ENCODE measurements at regions not wholly inside any gene's neighbourhood (a gene's known extent, or its start where the extent isn't known, plus 50 kb on each side); places are given as distances from the start of the nearest gene placed in this dataset.

DNA sequence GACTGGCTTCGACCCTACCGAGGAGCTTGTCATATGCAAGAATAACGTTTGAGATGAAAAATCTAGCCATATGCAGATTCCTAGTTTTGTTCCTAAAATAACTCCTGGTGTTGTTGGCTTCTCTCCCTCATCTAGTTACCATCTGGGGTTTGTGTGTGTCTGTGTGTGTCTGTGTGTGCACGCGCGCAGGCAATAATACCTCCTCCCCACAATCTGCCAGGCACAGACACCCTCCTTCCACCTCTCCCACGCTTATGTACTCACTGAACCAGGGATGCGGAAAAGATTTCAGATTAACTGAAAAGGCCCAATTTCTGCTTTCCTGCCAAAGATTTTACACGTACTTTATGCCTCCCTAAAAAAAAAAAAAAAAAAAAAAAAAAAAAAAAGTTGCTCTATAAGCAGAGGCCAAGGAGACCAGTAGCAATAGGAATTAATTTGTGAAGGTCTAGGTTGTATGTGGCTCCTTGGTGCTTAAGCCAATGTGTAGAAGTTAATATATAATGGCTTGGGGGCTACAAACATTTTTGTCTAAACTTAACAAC is 452.7 kb downstream of the NUF2 start:
- WGBS (ENCODE audit: low lambda C conversion rate): 52% methylated on average over 9 of the region's 9 CpGs
- H3K9me3 ChIP-seq: no peaks in the 10 kb centered on the region; the same call in none of the 2 replicates
- H3K9me2 ChIP-seq: no peaks in the 10 kb centered on the region
- TF ChIP-seq FOSL2 (IDR thresholded peaks at IDR 0.05; ENCODE audit: borderline replicate concordance, low read depth) (no peak), MEF2A (IDR thresholded peaks at IDR 0.05; ENCODE audit: borderline replicate concordance, low read depth) (no peak), TCF12 (IDR thresholded peaks at IDR 0.05) (no peak), NFIC (IDR thresholded peaks at IDR 0.05; ENCODE audit: borderline replicate concordance) (no peak), JUND (IDR thresholded peaks at IDR 0.05) (no peak), EP300 (IDR thresholded peaks at IDR 0.05; ENCODE audit: borderline replicate concordance in 1 of 2, low read depth in 1 of 2, low read length in 1 of 2) (no peak), ELF1 (IDR thresholded peaks at IDR 0.05) (no peak), EZH2phosphoT487 (IDR thresholded peaks at IDR 0.05; ENCODE audit: borderline replicate concordance, low read depth) (no peak), POLR2AphosphoS5 (IDR thresholded peaks at IDR 0.05; ENCODE audit: low read depth, low read length) (no peak), RAD21 (IDR thresholded peaks at IDR 0.05; ENCODE audit: low read length) (no peak)
- TF ChIP-seq, protein P1, sequence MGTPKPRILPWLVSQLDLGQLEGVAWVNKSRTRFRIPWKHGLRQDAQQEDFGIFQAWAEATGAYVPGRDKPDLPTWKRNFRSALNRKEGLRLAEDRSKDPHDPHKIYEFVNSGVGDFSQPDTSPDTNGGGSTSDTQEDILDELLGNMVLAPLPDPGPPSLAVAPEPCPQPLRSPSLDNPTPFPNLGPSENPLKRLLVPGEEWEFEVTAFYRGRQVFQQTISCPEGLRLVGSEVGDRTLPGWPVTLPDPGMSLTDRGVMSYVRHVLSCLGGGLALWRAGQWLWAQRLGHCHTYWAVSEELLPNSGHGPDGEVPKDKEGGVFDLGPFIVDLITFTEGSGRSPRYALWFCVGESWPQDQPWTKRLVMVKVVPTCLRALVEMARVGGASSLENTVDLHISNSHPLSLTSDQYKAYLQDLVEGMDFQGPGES (IDR thresholded peaks at IDR 0.05; ENCODE audit: low read depth, low read length): no peak
- TF ChIP-seq, protein P2, sequence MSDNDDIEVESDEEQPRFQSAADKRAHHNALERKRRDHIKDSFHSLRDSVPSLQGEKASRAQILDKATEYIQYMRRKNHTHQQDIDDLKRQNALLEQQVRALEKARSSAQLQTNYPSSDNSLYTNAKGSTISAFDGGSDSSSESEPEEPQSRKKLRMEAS (IDR thresholded peaks at IDR 0.05; ENCODE audit: low read depth): no peak
- TF ChIP-seq, protein P3, sequence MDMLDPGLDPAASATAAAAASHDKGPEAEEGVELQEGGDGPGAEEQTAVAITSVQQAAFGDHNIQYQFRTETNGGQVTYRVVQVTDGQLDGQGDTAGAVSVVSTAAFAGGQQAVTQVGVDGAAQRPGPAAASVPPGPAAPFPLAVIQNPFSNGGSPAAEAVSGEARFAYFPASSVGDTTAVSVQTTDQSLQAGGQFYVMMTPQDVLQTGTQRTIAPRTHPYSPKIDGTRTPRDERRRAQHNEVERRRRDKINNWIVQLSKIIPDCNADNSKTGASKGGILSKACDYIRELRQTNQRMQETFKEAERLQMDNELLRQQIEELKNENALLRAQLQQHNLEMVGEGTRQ (IDR thresholded peaks at IDR 0.05; ENCODE audit: borderline replicate concordance, low read depth, low read length): no peak
- CTCF ChIA-PET: no interaction called here
- H3K9ac ChIP-seq: no peak overlapping the region
- H3K4me2 ChIP-seq: no peak overlapping the region
- POLR2A ChIA-PET: no interaction called here
- no peaks in the 10 kb centered on the region for H4K20me1 ChIP-seq (ENCODE audit: insufficient read depth)
- H2AFZ ChIP-seq (ENCODE audit: low read depth): no peak overlapping the region
- H3K4me3 ChIP-seq (ENCODE audit: low read depth in 2 of 2, low read length in 1 of 2): no peak overlapping the region
- no peaks in the 10 kb centered on the region for H3F3A ChIP-seq (replicated peaks; ENCODE audit: insufficient read depth)
- no peaks in the 10 kb centered on the region for H3K36me3 ChIP-seq (replicated peaks in 1 of 2; ENCODE audit: control insufficient read depth in 1 of 2, insufficient read depth in 2 of 2, low read length in 1 of 2)
- no peaks in the 10 kb centered on the region for H3K27me3 ChIP-seq (ENCODE audit: insufficient read depth)
- DNase-seq: no peak
- H3K27ac ChIP-seq (ENCODE audit: low read depth in 2 of 2, low read length in 1 of 2): no peak overlapping the region
- no peaks in the 10 kb centered on the region; a peak in 1 of 4 replicates for H3K4me1 ChIP-seq (ENCODE audit: control insufficient read depth in 1 of 2, insufficient read depth in 2 of 2, low read depth in 1 of 2, low read length in 1 of 2)
- H3K79me2 ChIP-seq (ENCODE audit: insufficient read depth): no peaks in the 10 kb centered on the region

DNA sequence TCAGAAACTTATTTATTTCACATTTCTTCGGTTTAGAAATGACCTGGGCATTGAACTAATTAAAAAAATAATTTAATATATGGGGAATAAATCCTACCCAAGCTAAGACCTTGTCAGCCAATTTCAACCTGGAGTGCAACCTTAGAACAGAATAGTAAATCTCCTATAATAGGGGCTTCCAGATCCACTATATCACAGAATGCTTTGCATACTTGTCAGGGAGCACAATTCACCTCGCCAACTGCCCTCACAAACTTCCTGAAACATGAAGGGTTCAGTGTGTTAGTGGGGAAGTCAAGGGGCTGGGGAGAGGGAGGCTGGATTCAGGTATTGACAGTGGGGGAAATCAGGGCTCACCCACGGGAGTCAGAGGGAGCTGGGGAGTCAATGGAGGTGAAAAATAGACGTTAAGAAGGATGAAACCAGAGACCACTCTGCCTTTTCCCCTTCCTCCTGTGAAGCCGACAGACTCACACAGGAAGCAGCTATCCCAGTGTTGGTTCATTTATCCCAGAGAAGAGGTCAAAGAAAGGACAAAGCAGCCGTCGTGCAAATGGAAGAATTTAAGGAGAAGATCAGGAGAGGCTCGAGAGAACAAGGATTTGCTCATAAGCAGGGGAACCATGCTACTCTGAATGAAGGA is 453.3 kb downstream of the NUF2 start:
- H3K27ac ChIP-seq (ENCODE audit: low read depth in 2 of 2, low read length in 1 of 2): no peak overlapping the region
- H3K9me2 ChIP-seq: no peaks in the 10 kb centered on the region
- H3K27me3 ChIP-seq (ENCODE audit: insufficient read depth): no peaks in the 10 kb centered on the region
- H3K4me2 ChIP-seq: no peak overlapping the region
- 22% methylated on average over 8 of the region's 8 CpGs for WGBS (ENCODE audit: low lambda C conversion rate)
- no peak overlapping the region for H2AFZ ChIP-seq (ENCODE audit: low read depth)
- no peaks in the 10 kb centered on the region for H3K79me2 ChIP-seq (ENCODE audit: insufficient read depth)
- TF ChIP-seq EZH2phosphoT487 (IDR thresholded peaks at IDR 0.05; ENCODE audit: borderline replicate concordance, low read depth) (no peak), TAF1 (IDR thresholded peaks at IDR 0.05; ENCODE audit: borderline replicate concordance, low read depth, low read length) (no peak)
- TF ChIP-seq, protein P4, sequence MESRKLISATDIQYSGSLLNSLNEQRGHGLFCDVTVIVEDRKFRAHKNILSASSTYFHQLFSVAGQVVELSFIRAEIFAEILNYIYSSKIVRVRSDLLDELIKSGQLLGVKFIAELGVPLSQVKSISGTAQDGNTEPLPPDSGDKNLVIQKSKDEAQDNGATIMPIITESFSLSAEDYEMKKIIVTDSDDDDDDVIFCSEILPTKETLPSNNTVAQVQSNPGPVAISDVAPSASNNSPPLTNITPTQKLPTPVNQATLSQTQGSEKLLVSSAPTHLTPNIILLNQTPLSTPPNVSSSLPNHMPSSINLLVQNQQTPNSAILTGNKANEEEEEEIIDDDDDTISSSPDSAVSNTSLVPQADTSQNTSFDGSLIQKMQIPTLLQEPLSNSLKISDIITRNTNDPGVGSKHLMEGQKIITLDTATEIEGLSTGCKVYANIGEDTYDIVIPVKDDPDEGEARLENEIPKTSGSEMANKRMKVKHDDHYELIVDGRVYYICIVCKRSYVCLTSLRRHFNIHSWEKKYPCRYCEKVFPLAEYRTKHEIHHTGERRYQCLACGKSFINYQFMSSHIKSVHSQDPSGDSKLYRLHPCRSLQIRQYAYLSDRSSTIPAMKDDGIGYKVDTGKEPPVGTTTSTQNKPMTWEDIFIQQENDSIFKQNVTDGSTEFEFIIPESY (IDR thresholded peaks at IDR 0.05; ENCODE audit: borderline replicate concordance, low read depth): no peak
- H3K36me3 ChIP-seq (replicated peaks in 1 of 2; ENCODE audit: control insufficient read depth in 1 of 2, insufficient read depth in 2 of 2, low read length in 1 of 2): no peaks in the 10 kb centered on the region
- no peaks in the 10 kb centered on the region for H4K20me1 ChIP-seq (ENCODE audit: insufficient read depth)
- no peak overlapping the region for H3K9ac ChIP-seq
- H3K4me3 ChIP-seq (ENCODE audit: low read depth in 2 of 2, low read length in 1 of 2): no peak overlapping the region
- no peak for DNase-seq
- no peaks in the 10 kb centered on the region for H3K4me1 ChIP-seq (ENCODE audit: control insufficient read depth in 1 of 2, insufficient read depth in 2 of 2, low read depth in 1 of 2, low read length in 1 of 2)
- ChIA-PET CTCF (no interaction called here), POLR2A (no interaction called here)
- no peaks in the 10 kb centered on the region for H3F3A ChIP-seq (replicated peaks; ENCODE audit: insufficient read depth)
- H3K9me3 ChIP-seq: peaks cover 5% of the 10 kb centered on the region

All from SK-N-SH (cell line).